ENCODE measurements at regions not wholly inside any gene's neighbourhood (a gene's known extent, or its start where the extent isn't known, plus 50 kb on each side); places are given as distances from the start of the nearest gene placed in this dataset.

DNA sequence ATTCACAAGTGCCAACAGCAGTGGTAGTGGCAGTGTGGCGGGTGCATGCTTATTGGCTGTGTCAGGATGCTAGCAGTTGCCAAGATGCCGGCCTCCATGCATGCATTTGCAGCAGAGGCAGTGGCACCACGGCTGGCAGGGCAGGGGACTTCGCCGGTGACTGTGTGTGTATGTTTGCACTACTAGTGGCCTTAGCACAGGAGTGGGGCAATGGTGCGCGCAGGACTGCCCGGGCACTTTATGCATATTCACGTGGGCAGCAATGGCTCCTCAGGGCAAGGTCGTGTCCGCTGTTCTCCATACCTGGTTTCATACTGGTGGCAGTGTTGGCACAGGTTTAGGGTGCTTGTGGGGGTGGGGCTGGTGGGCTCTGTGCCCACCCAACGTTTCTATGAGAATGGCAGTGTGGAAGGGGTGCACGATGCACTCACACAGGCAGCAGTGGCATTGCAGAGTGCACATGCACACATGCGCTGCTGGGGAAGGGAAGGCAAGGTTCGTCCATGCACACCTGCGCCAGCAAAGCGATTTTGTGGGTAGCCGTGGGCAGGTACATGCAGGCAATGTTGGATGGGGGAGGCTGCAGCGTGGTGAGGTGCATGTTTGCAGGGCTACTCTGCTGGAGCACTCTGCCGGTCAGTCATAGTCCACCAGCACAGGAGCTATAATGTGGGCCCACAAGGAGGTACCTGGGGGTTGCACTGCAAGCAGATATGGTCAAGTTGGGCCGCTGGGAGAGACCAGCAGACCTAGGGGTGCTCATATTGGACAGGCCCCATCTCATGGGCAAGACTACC, 338.9 kb upstream of the TECRL start:
- TF ChIP-seq, protein P1, sequence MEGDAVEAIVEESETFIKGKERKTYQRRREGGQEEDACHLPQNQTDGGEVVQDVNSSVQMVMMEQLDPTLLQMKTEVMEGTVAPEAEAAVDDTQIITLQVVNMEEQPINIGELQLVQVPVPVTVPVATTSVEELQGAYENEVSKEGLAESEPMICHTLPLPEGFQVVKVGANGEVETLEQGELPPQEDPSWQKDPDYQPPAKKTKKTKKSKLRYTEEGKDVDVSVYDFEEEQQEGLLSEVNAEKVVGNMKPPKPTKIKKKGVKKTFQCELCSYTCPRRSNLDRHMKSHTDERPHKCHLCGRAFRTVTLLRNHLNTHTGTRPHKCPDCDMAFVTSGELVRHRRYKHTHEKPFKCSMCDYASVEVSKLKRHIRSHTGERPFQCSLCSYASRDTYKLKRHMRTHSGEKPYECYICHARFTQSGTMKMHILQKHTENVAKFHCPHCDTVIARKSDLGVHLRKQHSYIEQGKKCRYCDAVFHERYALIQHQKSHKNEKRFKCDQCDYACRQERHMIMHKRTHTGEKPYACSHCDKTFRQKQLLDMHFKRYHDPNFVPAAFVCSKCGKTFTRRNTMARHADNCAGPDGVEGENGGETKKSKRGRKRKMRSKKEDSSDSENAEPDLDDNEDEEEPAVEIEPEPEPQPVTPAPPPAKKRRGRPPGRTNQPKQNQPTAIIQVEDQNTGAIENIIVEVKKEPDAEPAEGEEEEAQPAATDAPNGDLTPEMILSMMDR (IDR thresholded peaks at IDR 0.05), result no peak
- TF ChIP-seq, protein P2, sequence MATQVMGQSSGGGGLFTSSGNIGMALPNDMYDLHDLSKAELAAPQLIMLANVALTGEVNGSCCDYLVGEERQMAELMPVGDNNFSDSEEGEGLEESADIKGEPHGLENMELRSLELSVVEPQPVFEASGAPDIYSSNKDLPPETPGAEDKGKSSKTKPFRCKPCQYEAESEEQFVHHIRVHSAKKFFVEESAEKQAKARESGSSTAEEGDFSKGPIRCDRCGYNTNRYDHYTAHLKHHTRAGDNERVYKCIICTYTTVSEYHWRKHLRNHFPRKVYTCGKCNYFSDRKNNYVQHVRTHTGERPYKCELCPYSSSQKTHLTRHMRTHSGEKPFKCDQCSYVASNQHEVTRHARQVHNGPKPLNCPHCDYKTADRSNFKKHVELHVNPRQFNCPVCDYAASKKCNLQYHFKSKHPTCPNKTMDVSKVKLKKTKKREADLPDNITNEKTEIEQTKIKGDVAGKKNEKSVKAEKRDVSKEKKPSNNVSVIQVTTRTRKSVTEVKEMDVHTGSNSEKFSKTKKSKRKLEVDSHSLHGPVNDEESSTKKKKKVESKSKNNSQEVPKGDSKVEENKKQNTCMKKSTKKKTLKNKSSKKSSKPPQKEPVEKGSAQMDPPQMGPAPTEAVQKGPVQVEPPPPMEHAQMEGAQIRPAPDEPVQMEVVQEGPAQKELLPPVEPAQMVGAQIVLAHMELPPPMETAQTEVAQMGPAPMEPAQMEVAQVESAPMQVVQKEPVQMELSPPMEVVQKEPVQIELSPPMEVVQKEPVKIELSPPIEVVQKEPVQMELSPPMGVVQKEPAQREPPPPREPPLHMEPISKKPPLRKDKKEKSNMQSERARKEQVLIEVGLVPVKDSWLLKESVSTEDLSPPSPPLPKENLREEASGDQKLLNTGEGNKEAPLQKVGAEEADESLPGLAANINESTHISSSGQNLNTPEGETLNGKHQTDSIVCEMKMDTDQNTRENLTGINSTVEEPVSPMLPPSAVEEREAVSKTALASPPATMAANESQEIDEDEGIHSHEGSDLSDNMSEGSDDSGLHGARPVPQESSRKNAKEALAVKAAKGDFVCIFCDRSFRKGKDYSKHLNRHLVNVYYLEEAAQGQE (IDR thresholded peaks at IDR 0.05; ENCODE audit: insufficient read depth in 1 of 2, low read depth in 2 of 2, low read length in 1 of 2), result no peak
- no peak for TF ChIP-seq SIN3A (IDR thresholded peaks at IDR 0.05; ENCODE audit: borderline replicate concordance, insufficient read depth, low read depth, low read length)

Measured in Panc1 (cell line).